Nephron progenitor cell (in vitro differentiated cells): ENCODE measurements at regions not wholly inside any gene's neighbourhood (a gene's known extent, or its start where the extent isn't known, plus 50 kb on each side); places are given as distances from the start of the nearest gene placed in this dataset.

Source experiments
- DNase-seq: peaks from one replicate; pipeline ENCODE4 v3.0.0; 2021
- H3K27ac Mint-ChIP-seq: 2 replicates; pipeline ENCODE4 v1.8.0; 2021; ENCODE audit warnings: mild to moderate bottlenecking, moderate library complexity, mixed read lengths
- H3K27me3 Mint-ChIP-seq: 2 replicates; pipeline ENCODE4 v1.8.0; 2021; ENCODE audit warnings: mild to moderate bottlenecking, low read depth, mixed read lengths; ENCODE audit not compliant: poor library complexity
- H3K36me3 Mint-ChIP-seq: 2 replicates; pipeline ENCODE4 v1.8.0; 2021; ENCODE audit warnings: low read depth, mixed read lengths
- H3K4me1 Mint-ChIP-seq: 2 replicates; pipeline ENCODE4 v1.8.0; 2021; ENCODE audit warnings: mixed read lengths
- H3K4me3 Mint-ChIP-seq: 2 replicates; pipeline ENCODE4 v1.8.0; 2021; ENCODE audit warnings: mild to moderate bottlenecking, moderate library complexity, mixed read lengths
- H3K9me3 Mint-ChIP-seq: 2 replicates; pipeline ENCODE4 v1.8.0; 2021; ENCODE audit warnings: mild to moderate bottlenecking, moderate library complexity, mixed read lengths
- CTCF ChIP-seq: fragments of 200-600 bp; sonication (generic); IDR thresholded peaks from 2 replicates; pipeline ENCODE4 v1.5.0; 2021; ENCODE audit warnings: antibody characterized with exemption

DNA sequence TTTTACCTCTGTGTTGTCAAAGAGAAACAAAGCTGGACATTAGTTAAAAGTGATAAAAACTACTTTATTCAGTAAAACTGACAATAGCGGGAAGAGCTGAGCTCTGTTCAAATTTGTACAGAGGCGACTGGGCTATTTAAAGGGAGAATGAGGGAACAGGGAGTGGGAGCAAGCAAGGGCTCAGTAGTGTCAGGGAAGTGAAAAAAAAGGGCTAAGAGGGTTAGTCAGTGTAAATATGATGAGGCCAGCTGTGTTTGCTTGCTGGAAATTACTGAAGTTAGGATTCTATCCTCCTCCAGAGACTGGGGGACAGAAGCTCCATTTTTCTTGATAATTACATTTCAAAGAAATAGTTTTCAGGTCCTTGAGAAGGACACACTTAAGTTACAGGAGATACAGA is 232.5 kb downstream of the SH2D4B start:
- Mint-ChIP-seq H3K9me3 (no peaks in the 10 kb centered on the region), H3K4me1 (peaks cover 9% of the 10 kb centered on the region), H3K36me3 (no peaks in the 10 kb centered on the region), H3K27ac (no peak overlapping the region), H3K4me3 (no peak overlapping the region), H3K27me3 (no peaks in the 10 kb centered on the region)
- DNase-seq, result no peak
- TF ChIP-seq CTCF, result no peak

GRCh38 chr10:80771285-80771684 is 233.6 kb downstream of the SH2D4B start:
- Mint-ChIP-seq H3K36me3 (no peaks in the 10 kb centered on the region), H3K4me1 (peaks cover 9% of the 10 kb centered on the region), H3K9me3 (no peaks in the 10 kb centered on the region), H3K4me3 (no peak overlapping the region), H3K27me3 (no peaks in the 10 kb centered on the region), H3K27ac (no peak overlapping the region)
- no peak for DNase-seq
- no peak for TF ChIP-seq CTCF

DNA sequence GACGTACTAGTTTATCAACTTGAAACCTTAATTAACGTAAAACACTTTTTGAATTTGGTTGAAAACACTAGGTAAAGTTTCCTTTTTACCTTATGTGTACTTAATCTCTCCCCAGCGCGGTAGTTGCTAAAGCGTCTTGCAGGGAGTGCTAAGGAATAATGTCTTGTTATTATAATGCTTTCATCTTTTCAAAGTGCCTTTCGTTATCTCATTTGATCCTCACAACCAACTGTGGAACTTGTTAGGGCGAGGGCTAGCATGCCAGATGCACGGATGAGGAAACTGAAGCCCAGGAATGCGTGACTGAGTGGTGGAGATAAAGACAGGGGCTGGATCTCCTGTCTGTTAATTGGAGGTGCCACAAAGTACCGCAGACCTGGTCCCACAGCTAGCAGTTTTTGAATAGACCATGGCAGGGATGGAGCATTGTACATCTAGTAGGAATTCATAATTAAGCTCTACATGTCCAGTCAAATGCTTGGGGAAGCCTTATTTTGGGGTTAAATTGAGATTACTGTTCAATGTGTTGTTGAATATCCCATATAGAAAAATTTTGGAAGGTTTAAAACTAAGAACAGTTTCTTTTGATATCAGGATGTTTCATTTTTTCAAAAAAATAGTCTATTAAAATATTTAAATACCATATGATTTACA is 234.3 kb downstream of the SH2D4B start:
- no peak for DNase-seq
- Mint-ChIP-seq H3K4me3 (no peak overlapping the region), H3K4me1 (peaks cover 9% of the 10 kb centered on the region), H3K36me3 (no peaks in the 10 kb centered on the region), H3K27me3 (no peaks in the 10 kb centered on the region), H3K9me3 (no peaks in the 10 kb centered on the region), H3K27ac (peak overlapping the region; percentile 44)
- no peak for TF ChIP-seq CTCF

DNA sequence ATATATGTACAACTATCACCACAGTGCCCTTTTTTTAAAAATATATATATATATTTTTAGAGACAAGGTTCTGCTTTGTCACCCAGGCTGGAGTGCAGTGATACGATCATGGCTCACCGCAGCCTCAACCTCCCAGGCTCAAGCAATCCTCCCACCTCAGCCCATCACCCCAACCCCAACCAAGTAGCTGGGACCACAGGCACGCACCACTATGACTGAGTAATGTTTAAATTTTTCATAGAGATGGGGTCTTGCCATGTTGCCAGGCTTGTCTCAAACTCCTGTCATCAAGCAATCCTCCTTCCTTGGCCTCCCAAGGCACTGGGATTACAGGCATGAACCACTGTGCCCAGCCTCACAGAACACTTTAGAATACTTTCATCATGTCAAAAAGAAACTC is 234.9 kb downstream of the SH2D4B start:
- Mint-ChIP-seq H3K27ac (no peak overlapping the region), H3K9me3 (no peaks in the 10 kb centered on the region), H3K4me3 (no peak overlapping the region), H3K4me1 (peaks cover 9% of the 10 kb centered on the region), H3K27me3 (no peaks in the 10 kb centered on the region), H3K36me3 (no peaks in the 10 kb centered on the region)
- no peak for TF ChIP-seq CTCF
- no peak for DNase-seq

- H3K4me3 Mint-ChIP-seq, result no peak overlapping the region
- TF ChIP-seq CTCF, result no peak
- no peaks in the 10 kb centered on the region for H3K4me1 Mint-ChIP-seq
- no peaks in the 10 kb centered on the region for H3K36me3 Mint-ChIP-seq
- no peaks in the 10 kb centered on the region for H3K27me3 Mint-ChIP-seq
- H3K9me3 Mint-ChIP-seq, result peaks cover 4% of the 10 kb centered on the region
- no peak for DNase-seq
- no peak overlapping the region for H3K27ac Mint-ChIP-seq
Observed at GRCh38 chr10:80784695-80785094, 247.0 kb downstream of the SH2D4B start.

DNA sequence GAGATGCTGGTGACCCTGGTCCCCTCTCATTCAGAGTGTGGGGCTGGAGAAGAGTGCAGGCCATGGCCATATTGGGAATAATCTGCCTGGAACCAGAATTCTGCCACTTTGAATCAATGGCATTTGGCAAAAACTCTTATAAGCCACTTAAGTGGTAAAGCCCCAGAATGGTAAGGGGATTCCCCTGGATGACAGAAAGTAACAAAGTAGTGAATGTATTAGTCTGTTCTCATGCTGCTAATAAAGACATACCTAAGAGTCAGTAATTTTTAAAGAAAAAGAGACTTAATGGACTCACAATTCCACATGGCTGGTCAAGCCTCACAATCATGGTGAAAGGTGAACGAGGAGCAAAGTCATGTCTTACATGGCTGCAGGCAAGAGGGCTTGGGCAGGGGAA is 248.6 kb downstream of the SH2D4B start:
- no peak overlapping the region for H3K27ac Mint-ChIP-seq
- DNase-seq, result no peak

More for the DNA sequence above, 248.6 kb downstream of the SH2D4B start:
- H3K4me1 Mint-ChIP-seq, result no peaks in the 10 kb centered on the region
- H3K27me3 Mint-ChIP-seq, result no peaks in the 10 kb centered on the region
- peaks cover 4% of the 10 kb centered on the region for H3K9me3 Mint-ChIP-seq
- TF ChIP-seq CTCF, result no peak
- no peaks in the 10 kb centered on the region for H3K36me3 Mint-ChIP-seq
- H3K4me3 Mint-ChIP-seq, result no peak overlapping the region
